Muscle layer of duodenum (tissue), 2 donors: ENCODE measurements at regions not wholly inside any gene's neighbourhood (a gene's known extent, or its start where the extent isn't known, plus 50 kb on each side); places are given as distances from the start of the nearest gene placed in this dataset.

ENCODE experiments used
- H3K27ac ChIP-seq: one replicate; pipeline ENCODE4 v1.7.0; 2013; ENCODE audit warnings: mild to moderate bottlenecking, low read length
- H3K27me3 ChIP-seq: one replicate; pipeline ENCODE4 v1.7.0; 2013; ENCODE audit warnings: low read depth, mild to moderate bottlenecking, control low read depth, low read length
- H3K36me3 ChIP-seq, 2 donors: one replicate each; pipeline ENCODE4 v1.7.0; 2013; ENCODE audit warnings: low read length in 2 of 2, control low read depth in 1 of 2, mild to moderate bottlenecking in 1 of 2; ENCODE audit not compliant: insufficient read depth in 2 of 2, control insufficient read depth in 1 of 2
- H3K4me1 ChIP-seq, 2 donors: one replicate each; pipeline ENCODE4 v1.7.0; 2013; ENCODE audit warnings: low read length in 2 of 2, mild to moderate bottlenecking in 2 of 2, control low read depth in 1 of 2, moderate library complexity in 1 of 2; ENCODE audit not compliant: insufficient read depth in 2 of 2, control insufficient read depth in 1 of 2
- H3K4me3 ChIP-seq, 2 donors: one replicate each; pipeline ENCODE4 v1.7.0; 2013; ENCODE audit warnings: low read length in 2 of 2, low read depth in 1 of 2, mild to moderate bottlenecking in 1 of 2
- H3K9me3 ChIP-seq, 2 donors: one replicate each; pipeline ENCODE4 v1.7.0; 2013; ENCODE audit warnings: low read length in 2 of 2, control low read depth in 1 of 2, mild to moderate bottlenecking in 1 of 2; ENCODE audit not compliant: control insufficient read depth in 1 of 2
- donor health status: healthy.

GRCh38 chr18:75582406-75582821, 154.9 kb upstream of the SMIM21 start:
- H3K27me3 ChIP-seq: no peaks in the 10 kb centered on the region
- H3K4me3 ChIP-seq: no peak overlapping the region
- no peaks in the 10 kb centered on the region for H3K36me3 ChIP-seq
- H3K9me3 ChIP-seq: no peaks in the 10 kb centered on the region
- no peak overlapping the region for H3K27ac ChIP-seq
- no peaks in the 10 kb centered on the region for H3K4me1 ChIP-seq

GRCh38 chr18:75581336-75582131, 154.0 kb upstream of the SMIM21 start:
- H3K27ac ChIP-seq: no peak overlapping the region
- H3K9me3 ChIP-seq: no peaks in the 10 kb centered on the region
- no peaks in the 10 kb centered on the region for H3K4me1 ChIP-seq
- H3K27me3 ChIP-seq: no peaks in the 10 kb centered on the region
- no peaks in the 10 kb centered on the region for H3K36me3 ChIP-seq
- no peak overlapping the region for H3K4me3 ChIP-seq

GRCh38 chr18:75574187-75574586, 146.7 kb upstream of the SMIM21 start:
- Histone ChIP-seq H3K4me3 (no peak overlapping the region), H3K9me3 (no peaks in the 10 kb centered on the region), H3K27ac (no peak overlapping the region), H3K4me1 (no peaks in the 10 kb centered on the region), H3K27me3 (no peaks in the 10 kb centered on the region), H3K36me3 (no peaks in the 10 kb centered on the region)

GRCh38 chr18:75563150-75563549, 135.6 kb upstream of the SMIM21 start:
- Histone ChIP-seq H3K9me3 (no peaks in the 10 kb centered on the region), H3K27me3 (no peaks in the 10 kb centered on the region), H3K4me3 (no peak overlapping the region), H3K36me3 (no peaks in the 10 kb centered on the region), H3K4me1 (no peaks in the 10 kb centered on the region), H3K27ac (no peak overlapping the region)

GRCh38 chr18:75562216-75562615, 134.7 kb upstream of the SMIM21 start:
- Histone ChIP-seq H3K27ac (no peak overlapping the region), H3K36me3 (no peaks in the 10 kb centered on the region), H3K27me3 (no peaks in the 10 kb centered on the region), H3K9me3 (no peaks in the 10 kb centered on the region), H3K4me1 (no peaks in the 10 kb centered on the region), H3K4me3 (no peak overlapping the region)

- H3K27ac ChIP-seq: no peak overlapping the region
- H3K4me1 ChIP-seq: no peaks in the 10 kb centered on the region
- no peak overlapping the region for H3K4me3 ChIP-seq
- no peaks in the 10 kb centered on the region for H3K27me3 ChIP-seq
- no peaks in the 10 kb centered on the region for H3K9me3 ChIP-seq
- no peaks in the 10 kb centered on the region for H3K36me3 ChIP-seq
These were observed 131.3 kb upstream of the SMIM21 start for GRCh38 chr18:75558790-75559189.

GRCh38 chr18:75556841-75557240, 129.3 kb upstream of the SMIM21 start:
- Histone ChIP-seq H3K36me3 (no peaks in the 10 kb centered on the region), H3K4me3 (no peak overlapping the region), H3K4me1 (no peaks in the 10 kb centered on the region), H3K27me3 (no peaks in the 10 kb centered on the region), H3K9me3 (no peaks in the 10 kb centered on the region), H3K27ac (no peak overlapping the region)

- Histone ChIP-seq H3K4me1 (no peaks in the 10 kb centered on the region), H3K27ac (no peak overlapping the region), H3K9me3 (no peaks in the 10 kb centered on the region), H3K27me3 (no peaks in the 10 kb centered on the region), H3K36me3 (no peaks in the 10 kb centered on the region), H3K4me3 (no peak overlapping the region)
These were observed 127.2 kb upstream of the SMIM21 start for GRCh38 chr18:75554644-75555185.

- no peaks in the 10 kb centered on the region for H3K9me3 ChIP-seq
- H3K4me3 ChIP-seq: no peak overlapping the region
- H3K36me3 ChIP-seq: no peaks in the 10 kb centered on the region
- H3K27me3 ChIP-seq: no peaks in the 10 kb centered on the region
- no peak overlapping the region for H3K27ac ChIP-seq
- H3K4me1 ChIP-seq: no peaks in the 10 kb centered on the region
These were observed 126.7 kb upstream of the SMIM21 start for GRCh38 chr18:75554176-75554575.

GRCh38 chr18:75553021-75553420, 125.5 kb upstream of the SMIM21 start:
- Histone ChIP-seq H3K4me3 (no peak overlapping the region), H3K9me3 (no peaks in the 10 kb centered on the region), H3K27ac (no peak overlapping the region), H3K4me1 (no peaks in the 10 kb centered on the region), H3K36me3 (no peaks in the 10 kb centered on the region), H3K27me3 (no peaks in the 10 kb centered on the region)

GRCh38 chr18:75551071-75551470, 123.6 kb upstream of the SMIM21 start:
- H3K36me3 ChIP-seq: no peaks in the 10 kb centered on the region
- H3K27ac ChIP-seq: no peak overlapping the region
- H3K4me1 ChIP-seq: no peaks in the 10 kb centered on the region
- H3K27me3 ChIP-seq: no peaks in the 10 kb centered on the region
- no peak overlapping the region for H3K4me3 ChIP-seq
- no peaks in the 10 kb centered on the region for H3K9me3 ChIP-seq
